ENCODE measurements at regions not wholly inside any gene's neighbourhood (a gene's known extent, or its start where the extent isn't known, plus 50 kb on each side); places are given as distances from the start of the nearest gene placed in this dataset.

DNA sequence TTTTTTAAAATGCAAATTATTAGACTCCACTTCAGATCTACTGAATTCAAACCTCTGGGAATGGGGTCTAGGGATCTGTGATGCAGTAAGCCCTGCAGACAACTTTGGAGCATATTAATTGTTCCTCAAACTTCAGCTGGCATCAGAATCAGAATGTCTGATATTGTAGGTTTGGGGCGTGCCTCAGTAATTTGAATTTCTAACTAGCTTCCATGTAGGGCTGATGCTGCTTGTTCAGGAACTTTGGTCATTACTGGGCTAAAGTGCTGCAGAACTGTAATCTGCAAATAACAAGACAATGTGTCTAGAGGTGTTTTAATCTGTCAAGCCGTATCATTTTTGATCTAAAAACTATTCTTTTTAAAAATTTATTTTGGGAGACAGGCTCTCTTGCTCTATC, 1719.7 kb upstream of the PIK3C3 start:
- TF ChIP-seq, protein P1, sequence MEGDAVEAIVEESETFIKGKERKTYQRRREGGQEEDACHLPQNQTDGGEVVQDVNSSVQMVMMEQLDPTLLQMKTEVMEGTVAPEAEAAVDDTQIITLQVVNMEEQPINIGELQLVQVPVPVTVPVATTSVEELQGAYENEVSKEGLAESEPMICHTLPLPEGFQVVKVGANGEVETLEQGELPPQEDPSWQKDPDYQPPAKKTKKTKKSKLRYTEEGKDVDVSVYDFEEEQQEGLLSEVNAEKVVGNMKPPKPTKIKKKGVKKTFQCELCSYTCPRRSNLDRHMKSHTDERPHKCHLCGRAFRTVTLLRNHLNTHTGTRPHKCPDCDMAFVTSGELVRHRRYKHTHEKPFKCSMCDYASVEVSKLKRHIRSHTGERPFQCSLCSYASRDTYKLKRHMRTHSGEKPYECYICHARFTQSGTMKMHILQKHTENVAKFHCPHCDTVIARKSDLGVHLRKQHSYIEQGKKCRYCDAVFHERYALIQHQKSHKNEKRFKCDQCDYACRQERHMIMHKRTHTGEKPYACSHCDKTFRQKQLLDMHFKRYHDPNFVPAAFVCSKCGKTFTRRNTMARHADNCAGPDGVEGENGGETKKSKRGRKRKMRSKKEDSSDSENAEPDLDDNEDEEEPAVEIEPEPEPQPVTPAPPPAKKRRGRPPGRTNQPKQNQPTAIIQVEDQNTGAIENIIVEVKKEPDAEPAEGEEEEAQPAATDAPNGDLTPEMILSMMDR (conservative IDR thresholded peaks at IDR 0.05 in 1 of 2, IDR thresholded peaks at IDR 0.05 in 1 of 2; ENCODE audit: extremely low read depth in 1 of 2, insufficient read depth in 1 of 2, low read depth in 1 of 2, low read length in 2 of 2) = no peak
- no peak for TF ChIP-seq EZH2 (IDR thresholded peaks at IDR 0.05; ENCODE audit: borderline replicate concordance, low read length)
